LNCaP clone FGC (cell line): ENCODE measurements at regions not wholly inside any gene's neighbourhood (a gene's known extent, or its start where the extent isn't known, plus 50 kb on each side); places are given as distances from the start of the nearest gene placed in this dataset.

Source experiments
- DNase-seq: peaks from one replicate; pipeline ENCODE4 v3.0.0-alpha.2; 2011; ENCODE audit warnings: low read depth
- H3K4me3 ChIP-seq: 2 replicates; pipeline ENCODE4 v1.5.1; 2011; ENCODE audit warnings: mild to moderate bottlenecking, low read depth, low read length, control low read depth
- CTCF ChIP-seq: IDR thresholded peaks from 2 replicates; pipeline ENCODE4 v1.5.1; 2012; ENCODE audit warnings: mild to moderate bottlenecking; ENCODE audit not compliant: control insufficient read depth, insufficient read depth; ENCODE audit errors: extremely low read depth

GRCh38 chr10:2459713-2460112 lies 607.6 kb upstream of the PFKP start:
- no peak for TF ChIP-seq CTCF
- DNase-seq: no peak

GRCh38 chr10:2456834-2457233 lies 610.5 kb upstream of the PFKP start:
- H3K4me3 ChIP-seq: no peak overlapping the region
- no peak for TF ChIP-seq CTCF
- DNase-seq: no peak

More at GRCh38 chr10:2459713-2460112, 607.6 kb upstream of the PFKP start:
- no peak overlapping the region for H3K4me3 ChIP-seq

GRCh38 chr10:2445370-2445769 lies 622.0 kb upstream of the PFKP start:
- no peak overlapping the region for H3K4me3 ChIP-seq
- no peak for DNase-seq
- TF ChIP-seq CTCF: no peak

GRCh38 chr10:2439983-2440382 lies 627.4 kb upstream of the PFKP start:
- no peak for DNase-seq
- H3K4me3 ChIP-seq: no peak overlapping the region
- no peak for TF ChIP-seq CTCF

- no peak overlapping the region for H3K4me3 ChIP-seq
- no peak for DNase-seq
- TF ChIP-seq CTCF: no peak
Measured at GRCh38 chr10:2439000-2439399, 628.3 kb upstream of the PFKP start.

GRCh38 chr10:2438248-2438939 lies 629.0 kb upstream of the PFKP start:
- DNase-seq: no peak
- no peak for TF ChIP-seq CTCF
- no peak overlapping the region for H3K4me3 ChIP-seq

GRCh38 chr10:2436933-2437332 lies 630.4 kb upstream of the PFKP start:
- no peak overlapping the region for H3K4me3 ChIP-seq
- TF ChIP-seq CTCF: no peak
- no peak for DNase-seq
